Epidermal melanocyte (primary cell): ENCODE measurements at regions not wholly inside any gene's neighbourhood (a gene's known extent, or its start where the extent isn't known, plus 50 kb on each side); places are given as distances from the start of the nearest gene placed in this dataset.

Experiments used
- DNase-seq: peaks from one replicate; pipeline ENCODE4 v3.0.0; 2011; ENCODE audit warnings: low spot score; ENCODE audit not compliant: insufficient read length

- DNase-seq: no peak
Measured at GRCh38 chr9:86731511-86732063, 215.7 kb downstream of the GAS1 start.

- DNase-seq: no peak
Measured at GRCh38 chr9:86730163-86730928, 217.0 kb downstream of the GAS1 start.

- DNase-seq: no peak
Measured at GRCh38 chr9:86724529-86724928, 222.8 kb downstream of the GAS1 start.

- DNase-seq: no peak
Measured at GRCh38 chr9:86723346-86723745, 224.0 kb downstream of the GAS1 start.

- DNase-seq: no peak
Measured at GRCh38 chr9:86722706-86723075, 224.6 kb downstream of the GAS1 start.

GRCh38 chr9:86721843-86722705 is 225.2 kb downstream of the GAS1 start:
- no peak for DNase-seq

GRCh38 chr9:86721226-86721781 is 226.0 kb downstream of the GAS1 start:
- no peak for DNase-seq

- DNase-seq: no peak
Measured at GRCh38 chr9:86720639-86721225, 226.6 kb downstream of the GAS1 start.

- DNase-seq: no peak
Measured at GRCh38 chr9:86718388-86719049, 228.8 kb downstream of the GAS1 start.

GRCh38 chr9:86716326-86716922 is 230.9 kb downstream of the GAS1 start:
- DNase-seq: no peak

- no peak for DNase-seq
Measured at GRCh38 chr9:86714999-86715398, 232.3 kb downstream of the GAS1 start.

- DNase-seq: no peak
Measured at GRCh38 chr9:86713970-86714369, 233.3 kb downstream of the GAS1 start.

- DNase-seq: no peak
Measured at GRCh38 chr9:86713470-86713869, 233.8 kb downstream of the GAS1 start.

GRCh38 chr9:86708918-86709835 is 238.1 kb downstream of the GAS1 start:
- no peak for DNase-seq

- DNase-seq: no peak
Measured at GRCh38 chr9:86707932-86708510, 239.3 kb downstream of the GAS1 start.

- no peak for DNase-seq
Measured at GRCh38 chr9:86706391-86706790, 240.9 kb downstream of the GAS1 start.

GRCh38 chr9:86705490-86705889 is 241.8 kb downstream of the GAS1 start:
- no peak for DNase-seq

- no peak for DNase-seq
Measured at GRCh38 chr9:86703346-86703745, 244.0 kb downstream of the GAS1 start.

GRCh38 chr9:86700629-86701028 is 246.7 kb downstream of the GAS1 start:
- no peak for DNase-seq
